ENCODE measurements at regions not wholly inside any gene's neighbourhood (a gene's known extent, or its start where the extent isn't known, plus 50 kb on each side); places are given as distances from the start of the nearest gene placed in this dataset.

DNA sequence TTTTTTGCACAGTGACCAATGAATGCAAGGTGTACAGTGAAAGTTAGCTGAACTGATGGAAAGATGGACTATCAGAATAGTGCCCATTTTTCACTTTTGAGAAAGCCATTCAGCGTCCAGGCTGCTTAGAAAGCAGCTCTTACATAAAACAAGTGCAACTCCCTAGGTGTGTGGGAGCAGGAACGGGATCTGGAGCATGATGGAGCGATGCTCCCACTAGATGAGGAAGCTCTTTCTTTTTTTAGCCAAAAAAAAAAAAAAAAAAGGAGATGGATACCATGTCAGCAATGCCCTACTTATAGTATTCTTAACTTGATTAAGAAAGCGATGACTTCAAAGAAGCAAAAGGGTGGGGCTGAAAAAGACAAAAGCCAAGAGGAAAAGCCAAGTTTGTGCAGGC, 925.5 kb downstream of the GATA3 start:
- POLR2A ChIA-PET: interaction anchor here (0.6 kb wide), 1 partner anchor 316 kb away, joined by 3 read pairs; no protein-coding TSS in a partner anchor
- no TSS peak for BruUV-seq (replicated peaks)
- DNase-seq (ENCODE audit: low read depth, low spot score): no peak
- no peaks in the 10 kb centered on the region for H3K79me2 ChIP-seq (ENCODE audit: control insufficient read depth, insufficient read depth, low read length)
- no peaks in the 10 kb centered on the region for H3K9me3 ChIP-seq (replicated peaks; ENCODE audit: control insufficient read depth, insufficient read depth, low read length)
- no peaks in the 10 kb centered on the region for H3K36me3 ChIP-seq (ENCODE audit: control insufficient read depth in 2 of 2, extremely low read depth in 1 of 2, insufficient read depth in 2 of 2, low read length in 2 of 2)
- H2AFZ ChIP-seq (ENCODE audit: low read depth, low read length): no peak overlapping the region
- no peaks in the 10 kb centered on the region for H3K9me1 ChIP-seq (replicated peaks; ENCODE audit: control insufficient read depth, extremely low read depth, insufficient read depth, low read length)
- intact Hi-C loops (cut with micrococcal nuclease): no loop called here
- no peaks in the 10 kb centered on the region for H4K20me1 ChIP-seq (replicated peaks; ENCODE audit: control insufficient read depth, extremely low read depth, insufficient read depth, low read length)
- H3K27ac ChIP-seq (ENCODE audit: insufficient read depth, low read depth, low read length): no peak overlapping the region
- no peak for TF ChIP-seq EZH2 (IDR thresholded peaks at IDR 0.05; ENCODE audit: borderline replicate concordance, low read depth, low read length, severe bottlenecking)
- no peak for TF ChIP-seq JUN (IDR thresholded peaks at IDR 0.05; ENCODE audit: borderline replicate concordance, insufficient read depth, insufficient read length, low read depth)
- TF ChIP-seq MYC (IDR thresholded peaks at IDR 0.05; ENCODE audit: low read depth, low read length): no peak
- no peak for TF ChIP-seq POLR2AphosphoS5 (IDR thresholded peaks at IDR 0.05; ENCODE audit: insufficient read depth, low read depth, low read length)
- TF ChIP-seq POLR2A (IDR thresholded peaks at IDR 0.05; ENCODE audit: low read depth, low read length): no peak
- TF ChIP-seq, protein P1, sequence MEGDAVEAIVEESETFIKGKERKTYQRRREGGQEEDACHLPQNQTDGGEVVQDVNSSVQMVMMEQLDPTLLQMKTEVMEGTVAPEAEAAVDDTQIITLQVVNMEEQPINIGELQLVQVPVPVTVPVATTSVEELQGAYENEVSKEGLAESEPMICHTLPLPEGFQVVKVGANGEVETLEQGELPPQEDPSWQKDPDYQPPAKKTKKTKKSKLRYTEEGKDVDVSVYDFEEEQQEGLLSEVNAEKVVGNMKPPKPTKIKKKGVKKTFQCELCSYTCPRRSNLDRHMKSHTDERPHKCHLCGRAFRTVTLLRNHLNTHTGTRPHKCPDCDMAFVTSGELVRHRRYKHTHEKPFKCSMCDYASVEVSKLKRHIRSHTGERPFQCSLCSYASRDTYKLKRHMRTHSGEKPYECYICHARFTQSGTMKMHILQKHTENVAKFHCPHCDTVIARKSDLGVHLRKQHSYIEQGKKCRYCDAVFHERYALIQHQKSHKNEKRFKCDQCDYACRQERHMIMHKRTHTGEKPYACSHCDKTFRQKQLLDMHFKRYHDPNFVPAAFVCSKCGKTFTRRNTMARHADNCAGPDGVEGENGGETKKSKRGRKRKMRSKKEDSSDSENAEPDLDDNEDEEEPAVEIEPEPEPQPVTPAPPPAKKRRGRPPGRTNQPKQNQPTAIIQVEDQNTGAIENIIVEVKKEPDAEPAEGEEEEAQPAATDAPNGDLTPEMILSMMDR (IDR thresholded peaks at IDR 0.05; ENCODE audit: extremely low read depth in 1 of 2, insufficient read depth in 1 of 2, low read depth in 1 of 2, low read length in 2 of 2): no peak
- no peak for TF ChIP-seq GATA2 (IDR thresholded peaks at IDR 0.05; ENCODE audit: insufficient read depth, insufficient read length, low read depth, low read length)
- no peak for TF ChIP-seq FOS (IDR thresholded peaks at IDR 0.05; ENCODE audit: borderline replicate concordance, insufficient read depth, low read length)
- TF ChIP-seq, protein P2, sequence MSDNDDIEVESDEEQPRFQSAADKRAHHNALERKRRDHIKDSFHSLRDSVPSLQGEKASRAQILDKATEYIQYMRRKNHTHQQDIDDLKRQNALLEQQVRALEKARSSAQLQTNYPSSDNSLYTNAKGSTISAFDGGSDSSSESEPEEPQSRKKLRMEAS (IDR thresholded peaks at IDR 0.05; ENCODE audit: insufficient read depth, insufficient read length): no peak
- dilution Hi-C loops (cut with MboI; ENCODE audit: extremely low pct_ligation_motif_present, low sequenced_read_pairs): no loop called here
- no peak overlapping the region for H3K4me3 ChIP-seq (replicated peaks in 1 of 3; ENCODE audit: insufficient read depth in 1 of 3, low read depth in 1 of 3, low read length in 3 of 3)
- no peak overlapping the region for H3K9ac ChIP-seq (replicated peaks; ENCODE audit: extremely low read depth, insufficient read depth, low read length)
- no peak for FAIRE-seq
- H3K27me3 ChIP-seq (ENCODE audit: control insufficient read depth in 2 of 2, insufficient read depth in 2 of 2, low read length in 2 of 2): no peaks in the 10 kb centered on the region
- H3K4me1 ChIP-seq (ENCODE audit: control insufficient read depth, extremely low read depth, insufficient read depth, low read length): no peaks in the 10 kb centered on the region
- CTCF ChIA-PET: interaction anchor here (0.6 to 1.0 kb wide), 2 partner anchors 13 to 277 kb away, joined by 3 to 4 read pairs; no protein-coding TSS in a partner anchor
- no peak overlapping the region for H3K4me2 ChIP-seq (ENCODE audit: insufficient read depth, low read length)

Data from endothelial cell of umbilical vein (primary cell).